Heart left ventricle (tissue), 16 donors: ENCODE measurements at regions not wholly inside any gene's neighbourhood (a gene's known extent, or its start where the extent isn't known, plus 50 kb on each side); places are given as distances from the start of the nearest gene placed in this dataset.
A peak's percentile ranks its signal among the peaks of the same experiment; 100 is the strongest.

Source experiments
- ATAC-seq, 4 donors: fragments of 200-7000 bp; cut with Tn5 transposase; one replicate each; pipeline ENCODE4 v1.9.1; 2020 to 2022; ENCODE audit warnings: moderate library complexity in 4 of 4, mild to moderate bottlenecking in 3 of 4, moderate number of reproducible peaks in 1 of 4
- DNase-seq, 5 donors: peaks; one replicate each; pipeline ENCODE4 v3.0.0-alpha.2; 2020
- H3K27ac ChIP-seq, 12 donors: fragments of 200-600 bp; sonication (generic) in 4 of 12; one replicate each; pipeline versions ENCODE4 v1.5.0 to v1.8.0; 2016 to 2022; ENCODE audit warnings: mild to moderate bottlenecking in 2 of 12
- H3K27me3 ChIP-seq, 9 donors: fragments of 200-600 bp; sonication (generic) in 2 of 9; one replicate each; pipeline versions ENCODE4 v1.5.1 to v1.8.0; 2016 to 2022; ENCODE audit warnings: mild to moderate bottlenecking in 3 of 9
- H3K36me3 ChIP-seq, 9 donors: fragments of 200-600 bp; sonication (generic) in 2 of 9; one replicate each; pipeline versions ENCODE4 v1.5.0 to v1.8.0; 2018 to 2022; ENCODE audit warnings: mild to moderate bottlenecking in 2 of 9
- H3K4me1 ChIP-seq, 12 donors: fragments of 200-600 bp; sonication (generic) in 4 of 12; one replicate each; pipeline versions ENCODE4 v1.5.0 to v1.8.0; 2016 to 2022; ENCODE audit warnings: mild to moderate bottlenecking in 3 of 12
- H3K4me3 ChIP-seq, 12 donors: fragments of 200-600 bp; sonication (generic) in 4 of 12; one replicate each; pipeline versions ENCODE4 v1.5.0 to v1.8.0; 2017 to 2022; ENCODE audit warnings: mild to moderate bottlenecking in 9 of 12, moderate library complexity in 4 of 12
- H3K9me3 ChIP-seq, 12 donors: fragments of 200-600 bp; sonication (generic) in 4 of 12; one replicate each; pipeline versions ENCODE4 v1.5.0 to v1.8.0; 2016 to 2022; ENCODE audit warnings: mild to moderate bottlenecking in 1 of 12
- POLR2A ChIP-seq, 2 donors: fragments of 450-650 bp; IDR thresholded peaks; one replicate each; pipeline ENCODE4 v1.6.1; 2017; ENCODE audit warnings: antibody characterized with exemption in 2 of 2, mild to moderate bottlenecking in 2 of 2, moderate library complexity in 2 of 2
- WGBS, 4 donors: extraction: QIAGEN DNeasy Blood & Tissue Kit in 2 of 4; methylation state at CpG; one replicate each; pipeline versions ENCODE4 v1.1.5 to v1.1.7; 2013 to 2018; 5-methylcytosine and 5-hydroxymethylcytosine counted together
- intact Hi-C, 10 donors: fragments of 100-400 bp; cut with DNase I; formaldehyde crosslinking; loops; one replicate each; pipeline versions ENCODE4 v1.11.1 to v1.14.2; 2022
- TF ChIP-seq, protein P1 (sequence below), 12 donors: fragments of 200-600 bp; sonication (generic) in 4 of 12; IDR thresholded peaks; one replicate each; pipeline versions ENCODE4 v1.5.0 to v1.8.0; 2018 to 2022; ENCODE audit warnings: antibody characterized with exemption in 12 of 12, mild to moderate bottlenecking in 5 of 12
- donor health status: ischemic (EF 13 %, LVEDD 7.1; RV severe dilation, severe dysfunction).
- donor health status: healthy with polysubstance abuse.
- donor health status: DM: no; HTN: yes; CAD: no.
- donor health status: DM: no; HTN: no; CAD: no.
- donor health status: ischemic (EF 25% LVEDD 6.9; RV normal size, moderate dysfunction).
- donor health status: ischemic (EF 25% LVEDD 5.7; RV mildly dilated, moderate dysfunction).
- donor health status: healthy.
- donor health status: DM: yes; HTN: yes; CAD: no.
- donor health status: ischemic (EF 35%, LVEDD 5.7; RV mildly dilated, moderate dysfunction).
- donor health status: nonischemic (EF 11% LVEDD 7.7; RV severe dilation, severe dysfunction).
- donor health status: DM: yes; HTN: yes; CAD: no.
- donor health status: PGD.
- donor health status: ischemic (EF 29% LVEDD 5.4; RV normal size, mild dysfunction).
- donor health status: nonischemic (EF 23%, LVEDD 6.1; RV moderate dilation, normal function).

DNA sequence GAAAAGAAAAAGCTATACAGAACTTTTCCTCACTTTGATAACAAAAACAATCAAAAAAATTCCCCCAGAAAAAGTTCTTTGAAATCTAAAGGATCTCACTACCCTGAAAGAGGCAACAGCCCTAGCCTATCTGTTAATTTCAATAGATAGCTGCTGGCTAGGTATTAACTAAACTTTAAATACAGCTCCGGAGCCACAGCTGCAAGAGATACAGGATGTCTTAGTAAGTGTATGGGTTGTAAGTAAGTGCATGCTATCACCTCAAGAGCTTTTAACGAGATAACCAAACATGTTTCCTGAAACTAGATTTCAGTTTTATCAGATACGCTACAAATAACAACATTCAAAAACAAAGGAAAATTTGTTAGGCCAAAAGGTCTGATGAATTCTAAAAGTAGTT, 148.4 kb downstream of the KLF12 start:
- H3K4me1 ChIP-seq, result peaks cover 0 to 62% (median 40%) of the 10 kb centered on the region in 12 donors
- DNase-seq, result no peak
- no peak for ATAC-seq
- WGBS, 4 donors, result 27 to 39% (median 34%) methylated on average over 3 of the region's 3 CpGs
- peak overlapping the region in 1 of 12 donors; percentile 39 for H3K27ac ChIP-seq
- TF ChIP-seq, protein P1, sequence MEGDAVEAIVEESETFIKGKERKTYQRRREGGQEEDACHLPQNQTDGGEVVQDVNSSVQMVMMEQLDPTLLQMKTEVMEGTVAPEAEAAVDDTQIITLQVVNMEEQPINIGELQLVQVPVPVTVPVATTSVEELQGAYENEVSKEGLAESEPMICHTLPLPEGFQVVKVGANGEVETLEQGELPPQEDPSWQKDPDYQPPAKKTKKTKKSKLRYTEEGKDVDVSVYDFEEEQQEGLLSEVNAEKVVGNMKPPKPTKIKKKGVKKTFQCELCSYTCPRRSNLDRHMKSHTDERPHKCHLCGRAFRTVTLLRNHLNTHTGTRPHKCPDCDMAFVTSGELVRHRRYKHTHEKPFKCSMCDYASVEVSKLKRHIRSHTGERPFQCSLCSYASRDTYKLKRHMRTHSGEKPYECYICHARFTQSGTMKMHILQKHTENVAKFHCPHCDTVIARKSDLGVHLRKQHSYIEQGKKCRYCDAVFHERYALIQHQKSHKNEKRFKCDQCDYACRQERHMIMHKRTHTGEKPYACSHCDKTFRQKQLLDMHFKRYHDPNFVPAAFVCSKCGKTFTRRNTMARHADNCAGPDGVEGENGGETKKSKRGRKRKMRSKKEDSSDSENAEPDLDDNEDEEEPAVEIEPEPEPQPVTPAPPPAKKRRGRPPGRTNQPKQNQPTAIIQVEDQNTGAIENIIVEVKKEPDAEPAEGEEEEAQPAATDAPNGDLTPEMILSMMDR (IDR thresholded peaks at IDR 0.05), result no peak
- no peak for TF ChIP-seq POLR2A (IDR thresholded peaks at IDR 0.05)
- H3K4me3 ChIP-seq, result no peak overlapping the region
- intact Hi-C loops, result loop anchor here in 1 of 10 donors (2.0 kb wide), 1 partner anchor 29 kb away; no protein-coding TSS in a partner anchor
- peaks cover 0 to 4% (median 0%) of the 10 kb centered on the region in 12 donors for H3K9me3 ChIP-seq
- no peaks in the 10 kb centered on the region for H3K27me3 ChIP-seq
- H3K36me3 ChIP-seq, result no peaks in the 10 kb centered on the region

DNA sequence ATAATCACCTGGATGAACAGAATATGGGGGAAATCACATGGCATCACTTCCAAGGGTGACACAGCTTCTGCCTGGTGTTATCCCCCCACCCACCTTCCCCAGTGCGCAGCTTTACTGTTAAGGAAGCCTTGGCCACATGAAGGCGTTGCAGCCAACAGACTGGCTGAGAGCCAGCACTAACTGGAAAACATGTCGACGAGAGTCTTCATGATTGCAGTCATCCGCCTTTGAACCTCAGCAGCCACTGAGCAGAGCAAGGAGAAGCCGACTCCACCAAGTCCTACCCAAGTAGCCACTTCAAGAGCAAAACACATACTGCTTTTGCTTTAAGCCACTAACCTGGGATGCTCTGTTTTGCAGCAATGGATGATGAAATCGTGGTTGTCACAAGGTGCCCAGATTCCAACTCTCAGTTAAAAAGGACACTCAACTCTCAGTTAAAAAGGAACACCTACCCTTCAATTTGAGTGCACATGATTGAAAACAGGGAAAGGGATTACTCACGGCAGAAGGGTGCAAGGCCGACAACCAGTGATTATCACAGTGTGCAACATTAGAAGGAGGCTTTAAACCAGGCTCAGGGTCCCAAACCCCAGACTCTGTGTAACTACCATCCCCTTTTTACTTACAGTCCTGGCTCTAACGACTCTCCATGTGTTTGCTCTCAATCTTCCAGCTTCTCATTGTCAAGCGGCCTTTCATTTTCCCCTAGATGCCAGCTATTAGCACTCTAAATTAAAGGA, 149.1 kb downstream of the KLF12 start:
- Histone ChIP-seq H3K27ac (peak overlapping the region in 1 of 12 donors; percentile 39), H3K4me3 (no peak overlapping the region), H3K36me3 (no peaks in the 10 kb centered on the region), H3K27me3 (no peaks in the 10 kb centered on the region), H3K9me3 (peaks cover 0 to 4% (median 0%) of the 10 kb centered on the region in 12 donors), H3K4me1 (peaks cover 0 to 62% (median 40%) of the 10 kb centered on the region in 12 donors)
- peak in 3 of 5 donors; percentile 30 to 59 (median 32) for DNase-seq
- peak in 2 of 4 donors; percentile 17 to 18 for ATAC-seq
- WGBS, 4 donors, result 58 to 73% (median 64%) methylated on average over 11 of the region's 11 CpGs
- TF ChIP-seq POLR2A (IDR thresholded peaks at IDR 0.05), result no peak
- TF ChIP-seq, protein P1 (IDR thresholded peaks at IDR 0.05), result no peak
- intact Hi-C loops, result loop anchor here in 1 of 10 donors (5.0 kb wide), 1 partner anchor 103 kb away; no protein-coding TSS in a partner anchor

DNA sequence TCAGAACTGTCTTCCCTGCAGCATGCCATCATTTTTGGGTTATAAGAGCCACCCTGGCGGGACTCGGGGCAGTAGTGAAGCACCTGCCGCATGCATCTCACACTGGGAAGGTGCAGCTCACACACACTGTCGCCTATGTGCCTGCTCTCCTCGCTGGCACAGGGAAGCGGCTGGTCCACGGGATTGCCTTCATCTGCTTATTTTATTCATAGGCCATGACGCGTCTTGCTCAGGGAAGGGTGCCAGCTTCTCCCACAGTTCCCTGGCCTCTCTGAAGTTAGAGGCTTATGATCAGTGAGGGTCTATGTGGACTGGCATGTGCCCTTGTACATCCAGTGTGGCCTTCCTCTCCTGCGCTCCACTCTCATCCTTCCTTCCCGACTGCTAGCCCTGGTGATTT, 150.0 kb downstream of the KLF12 start:
- TF ChIP-seq, protein P1 (IDR thresholded peaks at IDR 0.05), result no peak
- no peak for TF ChIP-seq POLR2A (IDR thresholded peaks at IDR 0.05)
- DNase-seq (peak; percentile 35 to 71 (median 58)), ATAC-seq (peak; percentile 35 to 83 (median 73))
- no peaks in the 10 kb centered on the region for H3K27me3 ChIP-seq
- no peak overlapping the region for H3K4me3 ChIP-seq
- 74 to 80% (median 76%) methylated on average over 10 to 11 of the region's 11 CpGs for WGBS, 4 donors
- H3K9me3 ChIP-seq, result peaks cover 0 to 4% (median 0%) of the 10 kb centered on the region in 12 donors
- H3K36me3 ChIP-seq, result no peaks in the 10 kb centered on the region
- peak overlapping the region in 1 of 12 donors; percentile 2 for H3K27ac ChIP-seq
- intact Hi-C loops, result loop anchor here in 1 of 10 donors (5.0 kb wide), 1 partner anchor 102 kb away; no protein-coding TSS in a partner anchor
- H3K4me1 ChIP-seq, result peaks cover 0 to 62% (median 38%) of the 10 kb centered on the region in 12 donors

DNA sequence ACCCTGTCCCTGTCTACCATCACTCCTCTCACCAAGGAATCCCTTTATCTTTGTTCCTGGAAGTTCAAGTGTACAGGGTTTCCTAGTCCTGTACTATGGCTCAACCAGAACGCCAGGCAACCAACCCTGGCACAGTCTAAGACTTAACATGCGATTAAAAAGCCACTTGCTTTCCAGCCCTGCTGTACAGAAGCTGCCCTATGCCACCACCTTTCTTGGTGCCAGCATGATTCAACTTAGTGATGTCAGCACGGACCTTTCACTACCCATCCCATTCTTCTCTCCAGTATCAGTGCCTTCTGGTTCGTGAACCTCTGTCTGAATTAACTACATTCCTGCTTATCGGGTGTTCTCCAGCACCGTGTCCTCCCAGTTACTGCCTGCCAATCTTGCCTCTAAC, 151.1 kb downstream of the KLF12 start:
- H3K4me1 ChIP-seq, result peaks cover 0 to 57% (median 38%) of the 10 kb centered on the region in 12 donors
- DNase-seq, result peak in 3 of 5 donors; percentile 26 to 85 (median 34)
- peak; percentile 74 to 96 (median 84) for ATAC-seq
- no peaks in the 10 kb centered on the region for H3K36me3 ChIP-seq
- no peaks in the 10 kb centered on the region for H3K27me3 ChIP-seq
- 36 to 54% (median 46%) methylated on average over 6 of the region's 6 CpGs for WGBS, 4 donors
- intact Hi-C loops, result loop anchor here in 1 of 10 donors (5.0 kb wide), 1 partner anchor 101 kb away; no protein-coding TSS in a partner anchor
- no peak for TF ChIP-seq POLR2A (IDR thresholded peaks at IDR 0.05)
- TF ChIP-seq, protein P1 (IDR thresholded peaks at IDR 0.05), result no peak
- peaks cover 0 to 4% (median 0%) of the 10 kb centered on the region in 12 donors for H3K9me3 ChIP-seq
- peak overlapping the region in 3 of 12 donors; percentile 2 to 47 (median 5) for H3K27ac ChIP-seq
- no peak overlapping the region for H3K4me3 ChIP-seq
